GM18507 (cell line): ENCODE measurements at regions not wholly inside any gene's neighbourhood (a gene's known extent, or its start where the extent isn't known, plus 50 kb on each side); places are given as distances from the start of the nearest gene placed in this dataset.
"Not testable (repeated sequence)": the region's sequence is repeated elsewhere in the genome, so short reads cannot be mapped to it uniquely, and the experiment has no call there.

Experiments used
- DNase-seq: peaks from one replicate; pipeline ENCODE4 v3.0.0; 2011; ENCODE audit warnings: low read depth; ENCODE audit not compliant: insufficient read length; ENCODE audit errors: extremely low spot score
- FAIRE-seq: peaks from 2 replicates; lab custom pipeline; 2011; peaks lifted over from hg19 to GRCh38; lab: Jason Lieb, UNC

GRCh38 chr1:178020968-178021640 is 51.2 kb upstream of the SEC16B start:
- FAIRE-seq (no peak), DNase-seq (no peak)

- FAIRE-seq (no peak), DNase-seq (no peak)
Observed at GRCh38 chr1:178021950-178022349, 52.1 kb upstream of the SEC16B start.

DNA sequence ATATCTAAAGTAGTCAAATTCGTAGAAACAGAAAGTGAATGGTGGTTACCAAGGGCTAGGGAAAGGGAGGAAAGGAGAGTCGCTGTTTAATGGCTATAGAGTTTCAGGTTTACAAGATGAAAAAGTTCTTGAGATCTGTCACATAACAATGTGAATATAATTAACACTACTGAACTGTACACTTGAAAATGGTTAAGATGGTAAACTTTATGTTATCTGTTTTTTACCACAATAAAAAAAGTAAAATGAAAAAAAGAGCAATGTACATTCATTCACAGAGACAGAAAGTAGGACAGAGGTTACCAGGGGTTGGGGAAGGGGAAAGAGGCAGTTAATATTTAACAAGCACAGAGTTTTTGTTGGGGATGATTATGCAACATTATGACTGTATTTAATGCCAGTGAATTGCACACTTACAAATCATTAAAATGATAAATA is 53.3 kb upstream of the SEC16B start:
- no peak for DNase-seq
- FAIRE-seq, result no peak

DNA sequence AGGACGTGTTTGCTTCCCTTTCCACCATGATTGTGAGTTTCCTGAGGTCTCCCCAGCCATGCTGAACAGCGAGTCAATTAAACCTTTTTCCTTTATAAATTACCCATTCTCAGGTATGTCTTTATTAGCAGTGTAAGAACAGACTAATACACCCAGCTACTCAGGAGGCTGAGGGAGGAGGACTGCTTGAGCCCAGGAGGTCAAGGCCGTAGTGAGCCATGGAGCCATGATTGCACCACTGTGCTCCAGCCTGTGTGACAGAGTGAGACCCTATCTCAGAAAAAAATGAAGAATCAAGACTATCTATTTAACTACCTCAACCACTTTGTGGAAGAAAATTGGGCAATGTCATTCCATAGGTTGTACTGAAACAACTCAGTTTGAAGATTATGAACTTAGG is 54.6 kb upstream of the SEC16B start:
- FAIRE-seq (no peak), DNase-seq (no peak)

- FAIRE-seq, result no peak
- DNase-seq, result no peak
Observed at GRCh38 chr1:178025613-178026356, 55.9 kb upstream of the SEC16B start.

DNA sequence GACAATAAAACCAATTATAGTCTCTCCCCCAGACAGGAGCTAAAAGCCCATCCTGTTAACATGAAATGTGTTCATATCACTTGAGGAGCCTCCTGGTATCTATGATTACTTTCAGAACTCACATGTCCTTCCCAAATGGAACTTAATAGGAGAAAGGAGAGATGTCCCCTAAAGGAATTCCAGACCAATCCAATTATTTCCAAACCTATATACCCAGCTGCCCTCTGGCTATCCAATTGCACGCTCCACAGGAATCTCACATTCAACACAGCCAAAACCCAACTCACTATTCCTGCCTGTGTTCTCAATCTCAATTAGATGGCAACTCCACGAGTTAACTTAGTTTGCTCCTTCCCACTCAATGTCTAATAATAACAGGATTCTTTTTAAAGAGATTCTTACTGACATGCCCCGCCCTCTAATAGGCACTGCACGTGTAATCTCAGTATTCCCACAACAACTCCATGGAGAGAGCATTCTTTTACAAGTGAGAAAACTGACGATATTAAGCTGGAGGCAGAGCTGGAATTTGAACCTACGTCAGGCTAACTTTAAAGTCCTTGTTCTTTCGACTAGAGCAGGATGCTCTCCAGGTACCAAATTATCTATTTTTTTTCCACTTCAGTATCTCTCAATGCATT is 59.1 kb upstream of the SEC16B start:
- DNase-seq (no peak), FAIRE-seq (no peak)

GRCh38 chr1:178030467-178030866 is 60.6 kb upstream of the SEC16B start:
- DNase-seq (no peak), FAIRE-seq (no peak)

DNA sequence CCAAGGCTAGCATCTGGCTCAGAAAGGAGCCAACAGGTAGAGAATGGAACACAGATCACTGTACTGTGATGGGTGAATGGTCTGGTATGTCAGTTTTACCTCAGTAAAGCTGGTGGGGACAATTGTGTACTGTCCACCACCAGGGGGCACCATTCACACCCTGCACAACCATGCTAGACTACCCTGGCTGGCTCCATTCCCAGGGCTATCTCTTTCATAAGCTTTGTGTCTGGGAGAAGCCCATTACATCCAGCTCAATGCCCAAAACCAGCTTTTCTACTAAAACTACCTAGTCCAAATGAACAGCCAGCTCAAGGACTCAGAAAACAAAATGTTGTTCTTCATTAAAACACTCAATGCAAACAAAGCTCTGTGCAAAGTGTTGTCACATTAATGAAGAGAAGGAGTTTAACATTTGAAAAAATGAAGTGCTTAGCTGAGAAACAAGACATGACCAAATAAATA is 62.0 kb upstream of the RASAL2 start:
- FAIRE-seq, result peak; percentile 59
- DNase-seq, result peak; percentile 20

- DNase-seq (no peak), FAIRE-seq (no peak)
Observed at GRCh38 chr1:178033019-178033418, 60.9 kb upstream of the RASAL2 start.

- FAIRE-seq (no peak), DNase-seq (no peak)
Observed at GRCh38 chr1:178034676-178035075, 59.2 kb upstream of the RASAL2 start.

DNA sequence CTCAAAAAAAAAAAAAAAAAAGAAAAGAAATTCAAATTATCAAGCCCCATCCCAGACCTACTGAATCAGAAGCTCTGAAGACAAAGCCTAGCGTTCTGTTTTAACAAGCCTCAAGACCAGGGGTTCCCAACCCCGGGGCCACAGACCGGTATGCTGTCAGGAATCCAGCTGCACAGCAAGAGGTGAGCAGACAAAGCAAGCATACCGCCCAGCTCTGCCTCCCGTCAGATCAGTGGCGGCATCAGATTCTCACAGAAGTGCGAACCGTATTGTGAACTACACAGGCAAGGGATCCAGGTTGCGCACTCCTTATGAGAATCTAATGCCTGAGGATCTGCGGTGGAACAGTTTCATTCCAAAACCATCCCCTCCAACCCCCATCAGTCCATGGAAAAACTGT is 57.8 kb upstream of the RASAL2 start:
- FAIRE-seq (no peak), DNase-seq (no peak)

- FAIRE-seq (no peak), DNase-seq (no peak)
Observed at GRCh38 chr1:178037510-178038253, 56.2 kb upstream of the RASAL2 start.

- DNase-seq (no peak), FAIRE-seq (no peak)
Observed at GRCh38 chr1:178038372-178038771, 55.5 kb upstream of the RASAL2 start.

DNA sequence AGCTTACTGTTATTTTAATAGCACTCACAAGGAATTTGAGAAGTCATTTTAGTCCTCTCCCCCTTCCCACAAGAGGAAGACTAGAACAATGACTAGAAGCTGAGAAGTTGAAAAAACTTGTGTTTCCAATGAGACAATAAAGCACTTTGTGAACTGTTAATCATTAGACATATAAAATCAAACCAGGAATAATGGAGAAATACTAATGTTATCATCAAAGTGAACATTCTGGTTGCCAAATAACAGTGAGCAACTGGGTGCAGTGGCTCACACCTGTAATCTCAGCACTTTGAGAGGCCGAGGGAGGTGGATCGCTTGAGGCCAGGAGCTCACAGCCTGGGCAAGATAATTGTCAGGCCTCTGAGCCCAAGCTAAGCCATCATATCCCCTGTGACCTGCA is 54.0 kb upstream of the RASAL2 start:
- DNase-seq, result no peak
- no peak for FAIRE-seq

GRCh38 chr1:178043940-178044339 is 50.0 kb upstream of the RASAL2 start:
- not testable (repeated sequence) for FAIRE-seq, DNase-seq
